GM21528 (cell line): ENCODE measurements at regions not wholly inside any gene's neighbourhood (a gene's known extent, or its start where the extent isn't known, plus 50 kb on each side); places are given as distances from the start of the nearest gene placed in this dataset.

Source experiments
- ATAC-seq: cut with Tn5 transposase; IDR thresholded peaks from one replicate; pipeline ENCODE4 v1.9.1; 2021; ENCODE audit warnings: mild to moderate bottlenecking, moderate library complexity; ENCODE audit not compliant: unreplicated experiment, low FRiP score

GRCh38 chr3:63037116-63037515 is 161.9 kb upstream of the CADPS start:
- ATAC-seq = no peak

GRCh38 chr3:63042833-63043232 is 167.6 kb upstream of the CADPS start:
- no peak for ATAC-seq

GRCh38 chr3:63043631-63044030 is 168.4 kb upstream of the CADPS start:
- ATAC-seq = no peak

- ATAC-seq = no peak
Observed at GRCh38 chr3:63046152-63046551, 170.9 kb upstream of the CADPS start.

GRCh38 chr3:63046580-63046979 is 171.4 kb upstream of the CADPS start:
- ATAC-seq = no peak

GRCh38 chr3:63047068-63047467 is 171.9 kb upstream of the CADPS start:
- no peak for ATAC-seq

- ATAC-seq = no peak
Observed at GRCh38 chr3:63048367-63049326, 173.4 kb upstream of the CADPS start.

- no peak for ATAC-seq
Observed at GRCh38 chr3:63050548-63051177, 175.4 kb upstream of the CADPS start.

- ATAC-seq = no peak
Observed at GRCh38 chr3:63051920-63052319, 176.7 kb upstream of the CADPS start.

GRCh38 chr3:63056932-63057331 is 181.7 kb upstream of the CADPS start:
- ATAC-seq = no peak

GRCh38 chr3:63060412-63060811 is 185.2 kb upstream of the CADPS start:
- ATAC-seq = no peak

- ATAC-seq = no peak
Observed at GRCh38 chr3:63061449-63061848, 186.2 kb upstream of the CADPS start.

GRCh38 chr3:63064209-63064755 is 189.1 kb upstream of the CADPS start:
- ATAC-seq = no peak

GRCh38 chr3:63067999-63068645 is 192.9 kb upstream of the CADPS start:
- ATAC-seq = no peak

GRCh38 chr3:63069806-63070475 is 194.7 kb upstream of the CADPS start:
- ATAC-seq = no peak

GRCh38 chr3:63070476-63070810 is 195.2 kb upstream of the CADPS start:
- ATAC-seq = no peak

- ATAC-seq = no peak
Observed at GRCh38 chr3:63076357-63076756, 201.1 kb upstream of the CADPS start.

GRCh38 chr3:63086190-63086589 is 191.9 kb upstream of the SYNPR start:
- no peak for ATAC-seq

GRCh38 chr3:63089007-63089750 is 188.9 kb upstream of the SYNPR start:
- no peak for ATAC-seq

GRCh38 chr3:63089751-63090132 is 188.4 kb upstream of the SYNPR start:
- no peak for ATAC-seq
